HG03280 (cell line): ENCODE measurements at regions not wholly inside any gene's neighbourhood (a gene's known extent, or its start where the extent isn't known, plus 50 kb on each side); places are given as distances from the start of the nearest gene placed in this dataset.
"Not testable (repeated sequence)": the region's sequence is repeated elsewhere in the genome, so short reads cannot be mapped to it uniquely, and the experiment has no call there.

Experiments
- ATAC-seq: cut with Tn5 transposase; IDR thresholded peaks from one replicate; pipeline ENCODE4 v1.9.1; 2021; ENCODE audit warnings: mild to moderate bottlenecking, moderate library complexity; ENCODE audit not compliant: unreplicated experiment

- no peak for ATAC-seq
These were observed 237.6 kb downstream of the IKZF2 start for GRCh38 chr2:212913640-212914306.

- no peak for ATAC-seq
These were observed 238.8 kb downstream of the IKZF2 start for GRCh38 chr2:212912445-212913103.

- ATAC-seq, result no peak
These were observed 240.4 kb downstream of the IKZF2 start for GRCh38 chr2:212911011-212911410.

- no peak for ATAC-seq
These were observed 242.6 kb downstream of the IKZF2 start for GRCh38 chr2:212908682-212909435.

GRCh38 chr2:212908031-212908430 lies 243.4 kb downstream of the IKZF2 start:
- ATAC-seq, result no peak

- no peak for ATAC-seq
These were observed 244.8 kb downstream of the IKZF2 start for GRCh38 chr2:212906620-212907019.

- ATAC-seq, result no peak
These were observed 245.7 kb downstream of the IKZF2 start for GRCh38 chr2:212905640-212906201.

GRCh38 chr2:212904646-212905045 lies 246.8 kb downstream of the IKZF2 start:
- ATAC-seq, result no peak

- ATAC-seq, result no peak
These were observed 248.0 kb downstream of the IKZF2 start for GRCh38 chr2:212903413-212903812.

- no peak for ATAC-seq
These were observed 249.0 kb downstream of the IKZF2 start for GRCh38 chr2:212902421-212902820.

GRCh38 chr2:212901604-212902275 lies 249.7 kb downstream of the IKZF2 start:
- no peak for ATAC-seq

- no peak for ATAC-seq
These were observed 250.7 kb downstream of the IKZF2 start for GRCh38 chr2:212900715-212901114.

- no peak for ATAC-seq
These were observed 253.4 kb downstream of the IKZF2 start for GRCh38 chr2:212898011-212898410.

GRCh38 chr2:212897296-212897695 lies 254.1 kb downstream of the IKZF2 start:
- no peak for ATAC-seq

- no peak for ATAC-seq
These were observed 257.4 kb downstream of the IKZF2 start for GRCh38 chr2:212894026-212894425.

GRCh38 chr2:212893216-212893615 lies 258.2 kb downstream of the IKZF2 start:
- ATAC-seq, result no peak

GRCh38 chr2:212892193-212892592 lies 259.2 kb downstream of the IKZF2 start:
- ATAC-seq, result no peak

GRCh38 chr2:212891580-212891979 lies 259.8 kb downstream of the IKZF2 start:
- no peak for ATAC-seq

GRCh38 chr2:212882626-212883025 lies 268.8 kb downstream of the IKZF2 start:
- ATAC-seq, result no peak

GRCh38 chr2:212876556-212876955 lies 274.9 kb downstream of the IKZF2 start:
- ATAC-seq, result not testable (repeated sequence)

GRCh38 chr2:212875950-212876349 lies 275.5 kb downstream of the IKZF2 start:
- ATAC-seq, result not testable (repeated sequence)
